A549 (cell line): ENCODE measurements at regions not wholly inside any gene's neighbourhood (a gene's known extent, or its start where the extent isn't known, plus 50 kb on each side); places are given as distances from the start of the nearest gene placed in this dataset.

Source experiments
- ATAC-seq, 2 experiments: fragments of 200-7000 bp in 1 of 2; fragments of >200 bp in 1 of 2; cut with Nextera tagmentation in 1 of 2; cut with Tn5 transposase in 1 of 2; 3 replicates each; pipeline versions ENCODE4 v1.8.0 to v1.9.1; 2018 to 2020; ENCODE audit warnings: mild to moderate bottlenecking in 1 of 2, moderate library complexity in 1 of 2
- CTCF ChIA-PET: fragments of 300-600 bp; sonication (Branson Sonifier 250); formaldehyde crosslinking; extraction: SDS; loops from one replicate; lab custom pipeline; 2021; ENCODE audit warnings: antibody characterized with exemption, inconsistent platforms; lab: Yijun Ruan, JAX
- POLR2A ChIA-PET: fragments of 350-600 bp; formaldehyde crosslinking; extraction: SDS; loops from one replicate; lab custom pipeline; 2021; ENCODE audit warnings: antibody characterized with exemption, inconsistent platforms; lab: Yijun Ruan, JAX
- DNase-seq, 2 experiments: peaks; one replicate each; pipeline versions ENCODE4 v3.0.0 to v3.0.0-alpha.2; 2011 to 2016; ENCODE audit warnings: low read depth in 1 of 2, low spot score in 1 of 2
- FAIRE-seq: peaks from 2 replicates; lab custom pipeline; 2011; peaks lifted over from hg19 to GRCh38; lab: Jason Lieb, UNC
- H3K27ac ChIP-seq, 2 experiments: fragments of >200 bp; sonication (Bioruptor Twin); formaldehyde crosslinking; 3 replicates each; pipeline ENCODE4 v1.5.1; 2016 to 2017
- H3K4me1 ChIP-seq: fragments of >200 bp; sonication (Bioruptor Twin); formaldehyde crosslinking; 3 replicates; pipeline ENCODE4 v1.6.1; 2016
- H3K4me2 ChIP-seq: fragments of >200 bp; sonication (Bioruptor Twin); formaldehyde crosslinking; 3 replicates; pipeline ENCODE4 v1.6.1; 2016
- H3K4me3 ChIP-seq: fragments of >200 bp; sonication (Bioruptor Twin); formaldehyde crosslinking; 3 replicates; pipeline ENCODE4 v1.5.1; 2016
- H3K9me3 ChIP-seq: fragments of >200 bp; sonication (Bioruptor Twin); formaldehyde crosslinking; 3 replicates; pipeline ENCODE4 v1.6.1; 2016
- BHLHE40 ChIP-seq: IDR thresholded peaks from 2 replicates; pipeline ENCODE4 v1.6.1; 2012; ENCODE audit warnings: low read depth, low read length, inconsistent platforms
- CBX8 ChIP-seq: fragments of 200-600 bp; sonication (generic); IDR thresholded peaks from 2 replicates; pipeline ENCODE4 v1.6.1; 2016
- CHD2 ChIP-seq: fragments of 150-350 bp; IDR thresholded peaks from 2 replicates; pipeline ENCODE4 v1.6.1; 2014; ENCODE audit warnings: low read length; ENCODE audit not compliant: partially characterized antibody
- EHF ChIP-seq: fragments of 250-450 bp; sonication (Bioruptor Pico); IDR thresholded peaks from 2 replicates; pipeline ENCODE4 v1.5.0; 2020; ENCODE audit warnings: mild to moderate bottlenecking
- ESRRA ChIP-seq: fragments of 150-350 bp; IDR thresholded peaks from 2 replicates; pipeline ENCODE4 v1.6.1; 2014; ENCODE audit warnings: mild to moderate bottlenecking, low read length, borderline replicate concordance
- FOSB ChIP-seq: fragments of 250-450 bp; sonication (Bioruptor Pico); IDR thresholded peaks from 2 replicates; pipeline ENCODE4 v1.5.0; 2020; ENCODE audit warnings: mild to moderate bottlenecking, moderate library complexity
- FOSL2 ChIP-seq, 2 experiments: fragments of 450-650 bp in 1 of 2; fragments of >200 bp in 1 of 2; sonication (Bioruptor Twin) in 1 of 2; formaldehyde crosslinking; IDR thresholded peaks; 2 replicates each; pipeline versions ENCODE4 v1.5.0 to v1.6.1; 2016 to 2020; ENCODE audit warnings: mild to moderate bottlenecking in 1 of 2, moderate library complexity in 1 of 2
- GATA3 ChIP-seq: IDR thresholded peaks from 2 replicates; pipeline ENCODE4 v1.6.1; 2012; ENCODE audit warnings: borderline replicate concordance
- HDAC2 ChIP-seq: fragments of 200-600 bp; sonication (generic); IDR thresholded peaks from 2 replicates; pipeline ENCODE4 v1.6.1; 2016
- HES2 ChIP-seq: fragments of >200 bp; sonication (Bioruptor Twin); formaldehyde crosslinking; IDR thresholded peaks from 2 replicates; pipeline ENCODE4 v1.6.1; 2016
- HEYL ChIP-seq: fragments of 250-450 bp; sonication (Bioruptor Pico); IDR thresholded peaks from 2 replicates; pipeline ENCODE4 v1.8.0; 2021; ENCODE audit warnings: mild to moderate bottlenecking, moderate library complexity
- JUN ChIP-seq, 2 experiments: fragments of >200 bp; sonication (Bioruptor Twin); formaldehyde crosslinking; IDR thresholded peaks; 2 replicates in 1 of 2; 3 replicates in 1 of 2; pipeline ENCODE4 v1.6.1; 2016 to 2017
- KDM5A ChIP-seq: fragments of 200-600 bp; sonication (generic); IDR thresholded peaks from 2 replicates; pipeline ENCODE4 v1.6.1; 2016; ENCODE audit warnings: antibody characterized with exemption, mild to moderate bottlenecking
- MAFK ChIP-seq: fragments of 450-650 bp; IDR thresholded peaks from 2 replicates; pipeline ENCODE4 v1.6.1; 2014; ENCODE audit not compliant: partially characterized antibody
- NR3C1 ChIP-seq: fragments of >200 bp; sonication (Bioruptor Twin); formaldehyde crosslinking; IDR thresholded peaks from 3 replicates; pipeline ENCODE4 v1.6.1; 2017
- PBX3 ChIP-seq: IDR thresholded peaks from 2 replicates; pipeline ENCODE4 v1.6.1; 2012
- PHF8 ChIP-seq: fragments of 200-600 bp; sonication (generic); IDR thresholded peaks from 2 replicates; pipeline ENCODE4 v1.6.1; 2016; ENCODE audit warnings: low read depth, mild to moderate bottlenecking, antibody characterized with exemption, moderate library complexity, borderline replicate concordance
- POLR2AphosphoS2 ChIP-seq: conservative IDR thresholded peaks from 2 replicates; pipeline ENCODE4 v1.6.1; 2012; ENCODE audit warnings: low read length, improper control_type of control experiment, inconsistent platforms
- RAD21 ChIP-seq, 2 experiments: fragments of >200 bp in 1 of 2; sonication (Bioruptor Twin) in 1 of 2; formaldehyde crosslinking in 1 of 2; IDR thresholded peaks in 1 of 2; conservative IDR thresholded peaks in 1 of 2; 2 replicates in 1 of 2; 3 replicates in 1 of 2; pipeline ENCODE4 v1.6.1; 2012 to 2018; ENCODE audit warnings: inconsistent platforms in 1 of 2
- RARB ChIP-seq: fragments of 250-450 bp; sonication (Bioruptor Pico); IDR thresholded peaks from 2 replicates; pipeline ENCODE4 v1.8.0; 2021; ENCODE audit warnings: mild to moderate bottlenecking, moderate library complexity
- RFX5 ChIP-seq: fragments of 450-650 bp; IDR thresholded peaks from 2 replicates; pipeline ENCODE4 v1.7.1; 2014; ENCODE audit warnings: antibody characterized with exemption, mild to moderate bottlenecking, moderate library complexity
- RNF2 ChIP-seq: fragments of 200-600 bp; sonication (generic); IDR thresholded peaks from 2 replicates; pipeline ENCODE4 v1.6.1; 2016; ENCODE audit warnings: low read depth, mild to moderate bottlenecking, antibody characterized with exemption, moderate library complexity, borderline replicate concordance
- SMC3 ChIP-seq: fragments of >200 bp; sonication (Bioruptor Twin); formaldehyde crosslinking; IDR thresholded peaks from 3 replicates; pipeline ENCODE4 v1.6.1; 2018; ENCODE audit warnings: inconsistent platforms
- SREBF2 ChIP-seq: fragments of 450-650 bp; IDR thresholded peaks from 2 replicates; pipeline ENCODE4 v1.6.1; 2014; ENCODE audit warnings: mild to moderate bottlenecking, moderate library complexity
- TP53 ChIP-seq: fragments of 250-450 bp; sonication (Bioruptor Pico); IDR thresholded peaks from 2 replicates; pipeline ENCODE4 v1.5.0; 2021; ENCODE audit warnings: mild to moderate bottlenecking, moderate library complexity
- WGBS: methylation state at CpG from one replicate; pipeline ENCODE4 v1.1.6; 2017; ENCODE audit errors: missing lambda C conversion rate; 5-methylcytosine and 5-hydroxymethylcytosine counted together
- TF ChIP-seq, protein P1 (sequence below): IDR thresholded peaks from 2 replicates; pipeline ENCODE4 v1.6.1; 2012
- TF ChIP-seq, protein P2 (sequence below): fragments of 250-450 bp; sonication (Bioruptor Pico); IDR thresholded peaks from 2 replicates; pipeline ENCODE4 v1.5.0; 2020; ENCODE audit warnings: low read depth, mild to moderate bottlenecking, moderate library complexity

DNA sequence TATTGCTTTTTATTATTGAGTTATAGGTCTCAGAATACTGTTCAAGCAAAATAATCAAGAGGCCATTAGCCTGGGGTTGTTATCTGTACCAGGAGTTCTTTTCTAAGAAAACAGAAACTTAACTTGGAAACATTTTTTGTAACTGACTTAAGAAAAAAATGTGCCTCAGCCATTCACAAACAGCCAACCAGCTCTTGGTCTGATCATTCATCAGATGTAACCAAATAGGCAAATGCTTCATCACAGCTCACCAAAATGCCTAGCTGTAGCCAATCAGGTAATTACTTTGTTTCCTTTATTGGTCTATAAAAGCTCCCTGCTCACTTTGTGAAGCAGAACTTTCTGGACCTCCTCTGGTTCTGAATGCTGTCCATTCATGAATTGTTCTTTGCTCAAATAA is 387.7 kb downstream of the FAT4 start (continued):
- TF ChIP-seq POLR2AphosphoS2 = no peak

DNA sequence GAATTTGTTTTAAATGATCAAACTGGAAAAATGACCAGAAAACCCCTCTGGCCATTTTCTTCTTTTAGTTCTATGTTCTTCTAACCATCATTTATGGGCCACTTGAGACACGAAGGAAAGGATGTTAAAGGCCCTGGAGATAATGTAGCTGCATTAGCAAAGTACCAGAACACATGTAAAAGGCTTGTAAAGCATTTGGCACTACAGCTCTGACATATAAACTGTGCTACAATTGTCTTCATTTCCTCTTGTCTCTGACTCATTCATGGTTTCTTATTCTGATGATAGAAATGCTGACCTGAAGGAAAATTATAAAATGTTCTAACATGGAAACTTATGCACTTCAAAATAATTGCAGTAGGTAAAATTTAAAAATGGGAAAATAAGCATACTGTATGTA is 388.7 kb downstream of the FAT4 start:
- 49% methylated on average over 1 of the region's 1 CpG for WGBS
- ATAC-seq (no peak), FAIRE-seq (no peak), DNase-seq (no peak)
- Histone ChIP-seq H3K9me3 (no peaks in the 10 kb centered on the region), H3K4me3 (no peak overlapping the region), H3K4me1 (0 out of 3 replicates have a peak, but pooled peaks cover 3% of the 10 kb centered on the region), H3K4me2 (no peak overlapping the region), H3K27ac (no peak overlapping the region)
- CTCF ChIA-PET = interaction anchor here (0.6 kb wide), 1 partner anchor 9 kb away, joined by 3 read pairs; no protein-coding TSS in a partner anchor
- POLR2A ChIA-PET = no interaction called here
- TF ChIP-seq MAFK (peak; percentile 33), FOSB (CRISPR knock-in tag) (no peak), ESRRA (no peak), HEYL (no peak)

GRCh38 chr4:125704726-125705125 is 390.0 kb downstream of the FAT4 start:
- WGBS = 36% methylated on average over 3 of the region's 3 CpGs
- CTCF ChIA-PET = no interaction called here
- no peak for ATAC-seq

DNA sequence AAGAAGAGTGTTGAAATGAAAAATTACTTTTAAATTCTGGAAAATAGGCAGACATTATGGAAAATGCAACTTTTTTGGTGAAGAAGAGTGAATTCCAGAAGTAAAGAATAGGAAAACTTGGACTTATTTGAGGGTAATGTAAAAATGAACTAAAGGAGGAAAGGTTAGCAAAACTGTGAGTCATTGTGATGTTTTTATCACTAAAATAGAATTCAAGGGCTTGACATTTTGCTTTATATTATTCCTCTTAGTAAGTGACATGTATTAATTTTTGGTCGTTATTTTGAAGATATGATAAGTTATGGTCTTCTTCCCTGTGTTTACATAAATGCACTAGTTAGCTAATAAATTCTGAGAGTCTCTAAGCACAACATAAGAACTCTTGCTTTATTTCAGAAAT is 390.9 kb downstream of the FAT4 start:
- no peak for FAIRE-seq
- WGBS = 60% methylated on average over 1 of the region's 1 CpG

More at GRCh38 chr4:125704726-125705125, 390.0 kb downstream of the FAT4 start:
- Histone ChIP-seq H3K4me1 (0 out of 3 replicates have a peak, but pooled peaks cover 3% of the 10 kb centered on the region), H3K9me3 (no peaks in the 10 kb centered on the region), H3K4me3 (no peak overlapping the region), H3K27ac (no peak overlapping the region), H3K4me2 (no peak overlapping the region)
- TF ChIP-seq FOSL2 (IDR thresholded peaks at IDR 0.05) (no peak), FOSL2 (CRISPR knock-in tag; IDR thresholded peaks at IDR 0.05) (no peak), CHD2 (no peak), RAD21 (conservative IDR thresholded peaks at IDR 0.05 in 1 of 2, IDR thresholded peaks at IDR 0.05 in 1 of 2) (no peak), JUN (IDR thresholded peaks at IDR 0.05) (no peak), NR3C1 (no peak), CBX8 (no peak), SREBF2 (no peak), GATA3 (no peak)
- POLR2A ChIA-PET = no interaction called here
- DNase-seq (no peak), FAIRE-seq (no peak)

GRCh38 chr4:125707397-125707796 is 392.6 kb downstream of the FAT4 start:
- 89% methylated on average over 16 of the region's 17 CpGs for WGBS
- ChIA-PET POLR2A (no interaction called here), CTCF (interaction anchor here (1.3 kb wide), 1 partner anchor 20 kb away, joined by 3 read pairs; no protein-coding TSS in a partner anchor)
- no peak overlapping the region for H3K4me3 ChIP-seq
- H3K4me1 ChIP-seq = 0 out of 3 replicates have a peak, but pooled peaks cover 3% of the 10 kb centered on the region
- H3K4me2 ChIP-seq = no peak overlapping the region
- FAIRE-seq (no peak), ATAC-seq (no peak), DNase-seq (no peak)
- H3K27ac ChIP-seq = no peak overlapping the region
- no peaks in the 10 kb centered on the region for H3K9me3 ChIP-seq
- TF ChIP-seq, protein P1, sequence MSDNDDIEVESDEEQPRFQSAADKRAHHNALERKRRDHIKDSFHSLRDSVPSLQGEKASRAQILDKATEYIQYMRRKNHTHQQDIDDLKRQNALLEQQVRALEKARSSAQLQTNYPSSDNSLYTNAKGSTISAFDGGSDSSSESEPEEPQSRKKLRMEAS = no peak
- TF ChIP-seq PHF8 (no peak), HDAC2 (no peak), RARB (no peak), MAFK (no peak), ESRRA (no peak), SMC3 (no peak), HES2 (no peak), TP53 (CRISPR knock-in tag) (no peak), NR3C1 (no peak), CBX8 (no peak), KDM5A (no peak)
- TF ChIP-seq, protein P2, sequence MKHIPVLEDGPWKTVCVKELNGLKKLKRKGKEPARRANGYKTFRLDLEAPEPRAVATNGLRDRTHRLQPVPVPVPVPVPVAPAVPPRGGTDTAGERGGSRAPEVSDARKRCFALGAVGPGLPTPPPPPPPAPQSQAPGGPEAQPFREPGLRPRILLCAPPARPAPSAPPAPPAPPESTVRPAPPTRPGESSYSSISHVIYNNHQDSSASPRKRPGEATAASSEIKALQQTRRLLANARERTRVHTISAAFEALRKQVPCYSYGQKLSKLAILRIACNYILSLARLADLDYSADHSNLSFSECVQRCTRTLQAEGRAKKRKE (CRISPR knock-in tag) = no peak

More for the DNA sequence above, 390.9 kb downstream of the FAT4 start:
- TF ChIP-seq RNF2 = no peak
- no peak for TF ChIP-seq FOSL2 (IDR thresholded peaks at IDR 0.05)
- TF ChIP-seq FOSL2 (CRISPR knock-in tag; IDR thresholded peaks at IDR 0.05) = no peak
- TF ChIP-seq RFX5 = no peak
- no peak for TF ChIP-seq BHLHE40
- no peak for TF ChIP-seq GATA3
- TF ChIP-seq PBX3 = no peak
- no peak for TF ChIP-seq EHF (CRISPR knock-in tag)
- no peak for TF ChIP-seq POLR2AphosphoS2
- Histone ChIP-seq H3K9me3 (no peaks in the 10 kb centered on the region), H3K4me2 (no peak overlapping the region), H3K4me3 (no peak overlapping the region), H3K27ac (no peak overlapping the region), H3K4me1 (0 out of 3 replicates have a peak, but pooled peaks cover 3% of the 10 kb centered on the region)
- no peak for ATAC-seq
- DNase-seq = no peak
- ChIA-PET POLR2A (no interaction called here), CTCF (no interaction called here)
